ENCODE measurements at regions not wholly inside any gene's neighbourhood (a gene's known extent, or its start where the extent isn't known, plus 50 kb on each side); places are given as distances from the start of the nearest gene placed in this dataset.

DNA sequence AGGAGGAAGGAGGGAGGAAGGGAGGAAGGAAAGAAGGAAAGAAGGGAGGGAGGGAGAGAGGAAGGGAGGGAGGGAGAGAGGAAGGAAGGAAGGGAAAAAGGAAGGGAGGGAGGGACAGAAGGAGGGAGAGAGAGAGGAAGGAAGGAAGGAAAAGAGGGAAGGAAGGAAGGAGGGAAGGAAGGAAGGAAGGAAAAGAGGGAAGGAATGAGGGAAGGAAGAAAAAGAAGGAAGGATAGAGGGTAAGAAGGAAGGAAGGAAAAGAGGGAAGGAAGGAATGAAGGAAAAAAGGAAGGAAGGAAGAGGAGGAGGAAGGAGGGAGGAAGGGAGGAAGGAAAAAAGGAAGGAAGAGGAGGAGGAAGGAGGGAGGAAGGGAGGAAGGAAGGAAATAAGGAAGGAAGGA, 796.8 kb downstream of the ARAP2 start:
- Histone ChIP-seq H3K9me3 (ENCODE audit: control insufficient read depth in 1 of 2, low read length in 2 of 2) (peaks cover 0 to 11% of the 10 kb centered on the region in 2 donors), H3K36me3 (ENCODE audit: control insufficient read depth in 1 of 2, insufficient read depth in 2 of 2, low read length in 2 of 2) (no peaks in the 10 kb centered on the region), H3K27ac (ENCODE audit: low read length) (no peak overlapping the region), H3K4me1 (ENCODE audit: control insufficient read depth in 1 of 2, insufficient read depth in 2 of 2, low read length in 2 of 2) (no peaks in the 10 kb centered on the region), H3K4me3 (ENCODE audit: low read depth in 1 of 2, low read length in 2 of 2) (no peak overlapping the region), H3K27me3 (ENCODE audit: low read depth, low read length) (no peaks in the 10 kb centered on the region)

DNA sequence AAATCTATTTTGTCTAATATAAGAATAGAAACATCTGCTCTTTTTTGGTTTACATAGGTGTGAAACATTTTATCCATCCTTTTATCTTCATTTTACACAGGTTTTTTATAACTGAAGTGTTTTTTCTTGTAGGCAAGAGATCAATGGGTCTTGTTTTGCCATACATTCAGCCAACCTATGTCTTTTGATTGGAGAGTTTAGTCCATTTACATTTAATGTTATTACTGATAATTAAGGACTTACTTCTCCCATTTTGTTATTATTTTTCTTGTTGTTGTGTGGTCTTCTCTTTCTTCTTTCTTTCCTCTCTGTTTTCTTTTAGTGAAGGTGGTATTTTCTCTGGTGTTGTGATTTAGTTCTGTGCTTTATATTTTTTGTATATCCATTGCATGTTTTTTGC, 785.3 kb downstream of the ARAP2 start:
- Histone ChIP-seq H3K27ac (ENCODE audit: low read length) (no peak overlapping the region), H3K4me1 (ENCODE audit: control insufficient read depth in 1 of 2, insufficient read depth in 2 of 2, low read length in 2 of 2) (no peaks in the 10 kb centered on the region), H3K9me3 (ENCODE audit: control insufficient read depth in 1 of 2, low read length in 2 of 2) (no peaks in the 10 kb centered on the region), H3K36me3 (ENCODE audit: control insufficient read depth in 1 of 2, insufficient read depth in 2 of 2, low read length in 2 of 2) (no peaks in the 10 kb centered on the region), H3K27me3 (ENCODE audit: low read depth, low read length) (no peaks in the 10 kb centered on the region), H3K4me3 (ENCODE audit: low read depth in 1 of 2, low read length in 2 of 2) (no peak overlapping the region)

DNA sequence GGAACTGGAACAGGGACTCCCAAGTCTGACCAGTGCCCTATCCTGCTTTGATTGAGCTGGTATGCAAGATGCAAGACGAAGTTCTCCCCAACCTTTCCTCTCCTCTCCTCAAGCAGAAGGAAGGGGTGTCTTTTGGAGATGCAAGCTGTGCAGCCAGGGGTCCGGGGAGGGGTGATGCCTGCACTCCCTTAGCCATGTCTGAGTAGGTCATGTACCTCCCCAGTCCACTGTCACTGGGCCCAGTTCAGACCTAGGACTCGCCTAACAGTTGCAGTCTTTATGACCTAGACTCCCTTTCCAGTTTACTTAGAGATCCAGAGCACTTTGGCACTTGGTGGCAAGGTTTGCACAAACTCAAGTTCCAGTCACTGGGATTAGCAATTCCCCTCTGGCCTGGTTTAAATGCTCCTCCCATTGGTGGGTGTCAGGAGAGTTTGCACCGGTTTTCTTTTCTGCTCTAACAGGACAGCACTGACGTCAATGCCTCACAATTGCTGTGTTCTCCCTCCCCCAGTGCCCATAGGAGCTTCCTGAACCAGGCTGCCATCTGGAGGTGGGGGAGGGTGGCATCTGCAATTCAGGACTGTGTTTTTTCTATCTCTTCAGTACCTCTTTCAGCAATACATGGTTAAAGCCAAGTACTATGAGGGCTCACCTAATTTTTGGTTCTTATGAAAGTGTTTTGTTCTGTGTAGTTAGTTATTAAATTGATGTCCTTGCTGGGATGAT, 782.2 kb downstream of the ARAP2 start:
- Histone ChIP-seq H3K4me3 (ENCODE audit: low read depth in 1 of 2, low read length in 2 of 2) (no peak overlapping the region), H3K27ac (ENCODE audit: low read length) (no peak overlapping the region), H3K4me1 (ENCODE audit: control insufficient read depth in 1 of 2, insufficient read depth in 2 of 2, low read length in 2 of 2) (no peaks in the 10 kb centered on the region), H3K9me3 (ENCODE audit: control insufficient read depth in 1 of 2, low read length in 2 of 2) (no peaks in the 10 kb centered on the region), H3K36me3 (ENCODE audit: control insufficient read depth in 1 of 2, insufficient read depth in 2 of 2, low read length in 2 of 2) (no peaks in the 10 kb centered on the region), H3K27me3 (ENCODE audit: low read depth, low read length) (no peaks in the 10 kb centered on the region)

DNA sequence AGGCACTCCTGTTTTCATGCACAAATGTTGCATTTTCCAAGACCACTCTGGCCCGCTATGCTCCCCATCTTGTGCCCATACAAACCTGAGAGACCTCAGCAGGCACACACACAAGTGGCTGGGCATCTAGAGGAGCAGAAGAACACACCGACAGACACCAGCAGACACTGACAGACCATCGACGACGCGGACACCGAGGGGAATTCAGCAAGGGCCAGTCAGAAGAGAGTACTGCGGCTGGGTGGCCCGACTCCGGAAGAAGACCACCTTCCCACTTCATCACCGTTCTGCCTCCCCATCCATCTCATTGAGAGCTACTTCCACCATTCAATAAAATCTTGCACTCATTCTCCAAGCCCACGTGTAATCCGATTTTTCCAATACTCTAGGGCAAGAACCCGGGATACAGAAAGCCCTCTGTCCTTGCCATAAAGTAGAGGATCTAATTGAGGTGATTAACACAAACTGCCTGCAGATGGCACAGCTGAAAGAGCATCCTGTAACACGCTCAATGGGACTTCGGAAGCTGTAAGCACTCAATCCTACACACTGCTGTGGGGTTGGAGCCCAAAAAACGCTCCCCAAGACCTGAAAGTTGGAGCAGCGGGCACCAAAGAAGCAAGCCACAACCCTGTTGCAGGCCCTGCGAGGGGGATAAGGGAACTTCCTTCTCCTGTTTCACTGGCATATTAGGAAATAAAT, 780.9 kb downstream of the ARAP2 start:
- no peak overlapping the region for H3K27ac ChIP-seq (ENCODE audit: low read length)
- no peaks in the 10 kb centered on the region for H3K27me3 ChIP-seq (ENCODE audit: low read depth, low read length)
- H3K9me3 ChIP-seq (ENCODE audit: control insufficient read depth in 1 of 2, low read length in 2 of 2): no peaks in the 10 kb centered on the region
- H3K4me1 ChIP-seq (ENCODE audit: control insufficient read depth in 1 of 2, insufficient read depth in 2 of 2, low read length in 2 of 2): no peaks in the 10 kb centered on the region
- no peaks in the 10 kb centered on the region for H3K36me3 ChIP-seq (ENCODE audit: control insufficient read depth in 1 of 2, insufficient read depth in 2 of 2, low read length in 2 of 2)
- no peak overlapping the region for H3K4me3 ChIP-seq (ENCODE audit: low read depth in 1 of 2, low read length in 2 of 2)

DNA sequence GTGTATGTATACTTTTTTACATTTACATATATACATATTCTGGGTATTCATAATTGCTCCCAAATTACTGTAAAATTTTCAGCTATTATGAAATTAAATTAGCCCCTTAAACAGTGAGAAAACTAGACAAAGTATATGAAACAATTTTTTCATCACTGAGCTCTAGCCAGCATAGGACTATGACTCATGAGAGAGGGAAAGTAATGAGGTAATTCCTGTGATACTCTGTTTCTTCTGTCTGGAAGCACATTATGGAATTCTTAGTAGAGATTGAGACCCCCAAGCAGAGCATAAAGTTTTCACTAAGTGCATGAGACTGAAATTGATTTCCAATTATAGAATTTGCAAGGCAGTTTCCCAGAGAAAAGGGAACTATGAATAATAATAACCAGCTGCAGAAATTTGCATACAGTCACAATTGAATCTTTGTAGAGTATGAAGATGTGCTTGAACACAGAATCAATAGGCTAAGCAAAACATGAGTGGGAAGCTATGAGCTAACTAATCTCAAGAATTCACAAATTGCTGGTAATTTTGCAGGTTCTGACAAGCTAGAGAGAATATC, 779.3 kb downstream of the ARAP2 start:
- no peaks in the 10 kb centered on the region for H3K9me3 ChIP-seq (ENCODE audit: control insufficient read depth in 1 of 2, low read length in 2 of 2)
- H3K27ac ChIP-seq (ENCODE audit: low read length): no peak overlapping the region
- H3K4me3 ChIP-seq (ENCODE audit: low read depth in 1 of 2, low read length in 2 of 2): no peak overlapping the region
- no peaks in the 10 kb centered on the region for H3K4me1 ChIP-seq (ENCODE audit: control insufficient read depth in 1 of 2, insufficient read depth in 2 of 2, low read length in 2 of 2)
- no peaks in the 10 kb centered on the region for H3K36me3 ChIP-seq (ENCODE audit: control insufficient read depth in 1 of 2, insufficient read depth in 2 of 2, low read length in 2 of 2)
- H3K27me3 ChIP-seq (ENCODE audit: low read depth, low read length): no peaks in the 10 kb centered on the region

DNA sequence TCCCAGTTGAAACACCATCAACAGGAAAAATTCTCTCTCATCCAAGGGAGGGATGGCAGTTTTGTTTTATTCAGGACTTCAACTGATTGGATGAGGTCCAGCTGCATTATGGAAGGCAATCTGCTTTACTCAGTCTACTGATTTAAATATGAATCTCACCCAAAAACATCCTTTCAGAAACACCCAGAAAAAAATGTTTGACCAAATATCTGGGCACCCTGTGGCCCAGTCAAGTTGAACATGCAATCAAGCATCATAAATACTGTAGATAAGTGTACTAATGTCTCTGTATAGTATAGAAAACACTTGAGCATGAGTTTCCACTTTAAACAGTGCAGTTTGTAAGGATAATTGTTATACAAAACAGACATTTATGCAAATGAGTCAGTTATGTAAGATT, 753.2 kb downstream of the ARAP2 start:
- H3K27me3 ChIP-seq (ENCODE audit: low read depth, low read length): no peaks in the 10 kb centered on the region
- H3K27ac ChIP-seq (ENCODE audit: low read length): no peak overlapping the region
- H3K9me3 ChIP-seq (ENCODE audit: control insufficient read depth in 1 of 2, low read length in 2 of 2): no peaks in the 10 kb centered on the region
- H3K4me1 ChIP-seq (ENCODE audit: control insufficient read depth in 1 of 2, insufficient read depth in 2 of 2, low read length in 2 of 2): no peaks in the 10 kb centered on the region
- no peak overlapping the region for H3K4me3 ChIP-seq (ENCODE audit: low read depth in 1 of 2, low read length in 2 of 2)
- no peaks in the 10 kb centered on the region for H3K36me3 ChIP-seq (ENCODE audit: control insufficient read depth in 1 of 2, insufficient read depth in 2 of 2, low read length in 2 of 2)

DNA sequence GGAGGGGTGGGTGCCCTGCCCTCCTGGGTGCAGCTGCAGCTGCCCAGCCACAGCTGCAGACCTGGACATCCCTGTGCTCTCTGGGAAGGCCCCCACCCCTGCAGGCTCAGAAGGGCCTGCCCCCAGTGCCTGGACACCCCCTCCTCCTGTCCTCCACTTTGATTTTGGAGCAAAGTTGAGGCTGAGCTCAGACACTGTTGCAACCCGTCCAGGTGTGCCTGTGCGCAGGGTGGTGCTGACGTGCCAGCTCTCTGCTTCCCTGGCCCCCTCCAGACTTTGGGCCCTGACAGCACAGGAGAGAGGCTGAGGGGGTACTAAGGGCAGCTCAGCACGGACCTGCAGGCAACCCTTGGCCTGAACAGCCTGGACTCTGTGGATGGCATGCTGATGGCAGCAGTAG, 750.3 kb downstream of the ARAP2 start:
- no peaks in the 10 kb centered on the region for H3K9me3 ChIP-seq (ENCODE audit: control insufficient read depth in 1 of 2, low read length in 2 of 2)
- H3K27ac ChIP-seq (ENCODE audit: low read length): no peak overlapping the region
- H3K27me3 ChIP-seq (ENCODE audit: low read depth, low read length): no peaks in the 10 kb centered on the region
- no peaks in the 10 kb centered on the region for H3K4me1 ChIP-seq (ENCODE audit: control insufficient read depth in 1 of 2, insufficient read depth in 2 of 2, low read length in 2 of 2)
- no peak overlapping the region for H3K4me3 ChIP-seq (ENCODE audit: low read depth in 1 of 2, low read length in 2 of 2)
- no peaks in the 10 kb centered on the region for H3K36me3 ChIP-seq (ENCODE audit: control insufficient read depth in 1 of 2, insufficient read depth in 2 of 2, low read length in 2 of 2)

DNA sequence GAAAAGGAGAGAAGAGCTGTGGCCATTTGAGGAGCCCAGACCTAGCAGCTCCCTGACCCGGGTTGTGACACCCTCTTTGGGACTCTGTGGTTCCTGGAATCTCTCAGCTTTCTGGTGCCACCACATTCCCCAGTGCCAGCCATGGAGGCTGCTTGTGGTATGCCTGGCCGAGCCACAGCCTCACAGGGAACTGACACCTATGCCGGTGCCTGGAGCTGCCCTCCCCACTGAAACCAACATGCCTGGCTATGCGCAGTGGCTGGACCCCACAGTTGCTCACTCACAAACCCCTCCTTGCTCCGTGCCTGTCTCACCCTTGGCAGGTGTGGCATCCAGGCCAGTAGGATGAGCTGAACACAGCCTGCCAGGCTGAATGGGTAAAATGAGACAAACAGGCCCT, 749.4 kb downstream of the ARAP2 start:
- Histone ChIP-seq H3K27ac (ENCODE audit: low read length) (no peak overlapping the region), H3K4me3 (ENCODE audit: low read depth in 1 of 2, low read length in 2 of 2) (no peak overlapping the region), H3K4me1 (ENCODE audit: control insufficient read depth in 1 of 2, insufficient read depth in 2 of 2, low read length in 2 of 2) (no peaks in the 10 kb centered on the region), H3K9me3 (ENCODE audit: control insufficient read depth in 1 of 2, low read length in 2 of 2) (no peaks in the 10 kb centered on the region), H3K36me3 (ENCODE audit: control insufficient read depth in 1 of 2, insufficient read depth in 2 of 2, low read length in 2 of 2) (no peaks in the 10 kb centered on the region), H3K27me3 (ENCODE audit: low read depth, low read length) (no peaks in the 10 kb centered on the region)

DNA sequence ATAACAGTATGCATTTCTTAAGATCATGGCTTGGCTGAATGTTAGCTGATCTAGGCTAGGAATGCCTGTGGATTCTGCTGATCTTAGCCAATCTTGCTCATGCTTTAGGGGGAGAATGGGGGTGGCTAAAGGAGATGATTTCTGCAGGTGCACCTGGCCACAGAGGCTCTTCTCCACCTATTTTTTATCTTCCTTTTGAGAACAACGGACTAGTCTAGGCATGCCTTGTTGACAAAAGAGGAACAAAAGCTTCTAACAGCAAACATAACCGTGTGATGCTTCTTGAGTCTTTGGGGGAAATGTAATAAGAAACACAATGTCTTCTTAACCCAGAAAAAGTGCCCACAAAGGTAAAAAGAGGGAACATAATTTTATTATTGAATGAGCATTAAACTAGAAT, 743.5 kb downstream of the ARAP2 start:
- Histone ChIP-seq H3K27me3 (ENCODE audit: low read depth, low read length) (no peaks in the 10 kb centered on the region), H3K27ac (ENCODE audit: low read length) (no peak overlapping the region), H3K4me1 (ENCODE audit: control insufficient read depth in 1 of 2, insufficient read depth in 2 of 2, low read length in 2 of 2) (no peaks in the 10 kb centered on the region), H3K4me3 (ENCODE audit: low read depth in 1 of 2, low read length in 2 of 2) (no peak overlapping the region), H3K9me3 (ENCODE audit: control insufficient read depth in 1 of 2, low read length in 2 of 2) (no peaks in the 10 kb centered on the region), H3K36me3 (ENCODE audit: control insufficient read depth in 1 of 2, insufficient read depth in 2 of 2, low read length in 2 of 2) (no peaks in the 10 kb centered on the region)

DNA sequence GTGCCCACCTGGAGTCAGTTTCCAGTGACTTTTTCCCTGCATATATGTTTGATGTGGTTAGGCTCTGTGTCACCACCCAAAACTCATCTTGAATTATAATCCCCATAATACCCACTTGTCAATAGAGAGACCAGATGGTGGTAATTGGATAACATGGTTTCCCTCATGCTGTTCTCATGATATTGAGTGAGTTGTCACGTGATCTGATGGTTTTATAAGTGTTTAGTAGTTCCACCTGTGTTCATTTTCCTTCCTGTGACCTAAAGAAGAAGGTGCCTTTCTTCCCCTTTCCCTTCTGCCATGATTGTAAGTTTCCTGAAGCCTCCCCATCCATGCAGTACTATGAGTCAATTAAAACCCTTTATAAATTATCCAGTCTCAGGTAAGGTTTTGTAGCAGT, 740.9 kb downstream of the ARAP2 start:
- Histone ChIP-seq H3K27me3 (ENCODE audit: low read depth, low read length) (no peaks in the 10 kb centered on the region), H3K36me3 (ENCODE audit: control insufficient read depth in 1 of 2, insufficient read depth in 2 of 2, low read length in 2 of 2) (no peaks in the 10 kb centered on the region), H3K4me3 (ENCODE audit: low read depth in 1 of 2, low read length in 2 of 2) (no peak overlapping the region), H3K27ac (ENCODE audit: low read length) (no peak overlapping the region), H3K9me3 (ENCODE audit: control insufficient read depth in 1 of 2, low read length in 2 of 2) (no peaks in the 10 kb centered on the region), H3K4me1 (ENCODE audit: control insufficient read depth in 1 of 2, insufficient read depth in 2 of 2, low read length in 2 of 2) (no peaks in the 10 kb centered on the region)

DNA sequence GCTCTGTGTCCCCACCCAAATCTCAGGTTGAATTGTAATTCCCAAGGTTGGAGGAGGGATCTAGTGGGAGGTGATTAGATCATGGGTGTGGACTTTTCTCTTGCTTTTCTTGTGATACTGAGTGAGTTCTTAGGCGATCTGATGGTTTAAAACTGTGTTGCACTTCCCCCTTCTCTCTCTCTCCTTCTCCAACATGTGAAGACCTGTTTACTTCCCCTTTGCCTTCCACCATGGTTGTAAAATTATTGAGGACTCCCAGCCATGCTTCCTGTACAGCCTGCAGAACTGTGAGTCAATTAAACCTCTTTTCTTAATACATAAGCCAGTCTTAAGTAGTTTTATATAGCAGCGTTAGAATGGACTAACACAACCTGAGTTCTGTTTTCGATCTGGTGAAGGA, 738.2 kb downstream of the ARAP2 start:
- Histone ChIP-seq H3K4me3 (ENCODE audit: low read depth in 1 of 2, low read length in 2 of 2) (no peak overlapping the region), H3K9me3 (ENCODE audit: control insufficient read depth in 1 of 2, low read length in 2 of 2) (no peaks in the 10 kb centered on the region), H3K27ac (ENCODE audit: low read length) (no peak overlapping the region), H3K4me1 (ENCODE audit: control insufficient read depth in 1 of 2, insufficient read depth in 2 of 2, low read length in 2 of 2) (no peaks in the 10 kb centered on the region), H3K36me3 (ENCODE audit: control insufficient read depth in 1 of 2, insufficient read depth in 2 of 2, low read length in 2 of 2) (no peaks in the 10 kb centered on the region), H3K27me3 (ENCODE audit: low read depth, low read length) (no peaks in the 10 kb centered on the region)
